ENCODE measurements at regions not wholly inside any gene's neighbourhood (a gene's known extent, or its start where the extent isn't known, plus 50 kb on each side); places are given as distances from the start of the nearest gene placed in this dataset.
"Not testable (repeated sequence)": the region's sequence is repeated elsewhere in the genome, so short reads cannot be mapped to it uniquely, and the experiment has no call there.

- 19 to 34% methylated on average over 6 of the region's 6 CpGs for WGBS, 2 donors
- Histone ChIP-seq H3K4me1 (ENCODE audit: control insufficient read depth in 5 of 5, insufficient read depth in 5 of 5, low read length in 5 of 5) (peaks cover 0 to 6% (median 0%) of the 10 kb centered on the region in 5 donors), H3K36me3 (ENCODE audit: control insufficient read depth in 4 of 4, insufficient read depth in 4 of 4, low read length in 4 of 4) (no peaks in the 10 kb centered on the region), H3K27ac (ENCODE audit: low read depth in 1 of 2, low read length in 1 of 2) (no peak overlapping the region), H3K9me3 (ENCODE audit: control insufficient read depth in 4 of 4, insufficient read depth in 3 of 4, low read length in 3 of 4) (peaks cover 0 to 3% (median 0%) of the 10 kb centered on the region in 4 donors), H3K9ac (ENCODE audit: insufficient read depth in 1 of 2, low read length in 2 of 2) (no peak overlapping the region), H3K4me3 (no peak overlapping the region), H3K27me3 (ENCODE audit: control insufficient read depth in 3 of 3, insufficient read depth in 3 of 3, low read length in 2 of 3) (no peaks in the 10 kb centered on the region)
- DNase-seq = peak in 2 of 3 donors; percentile 30 to 60
- TF ChIP-seq CTCF (IDR thresholded peaks at IDR 0.05; ENCODE audit: control extremely low read depth, extremely low read depth) = no peak
- ATAC-seq (ENCODE audit: insufficient read depth, low FRiP score) = no peak
Measured at GRCh38 chr4:108433832-108434231, 186.5 kb upstream of the RPL34 start.

GRCh38 chr4:108433394-108433793, 187.0 kb upstream of the RPL34 start:
- not testable (repeated sequence) for H3K4me3 ChIP-seq; DNase-seq; H3K27ac ChIP-seq (ENCODE audit: low read depth in 1 of 2, low read length in 1 of 2); ATAC-seq (ENCODE audit: insufficient read depth, low FRiP score); H3K4me1 ChIP-seq (ENCODE audit: control insufficient read depth in 5 of 5, insufficient read depth in 5 of 5, low read length in 5 of 5); H3K27me3 ChIP-seq (ENCODE audit: control insufficient read depth in 3 of 3, insufficient read depth in 3 of 3, low read length in 2 of 3); H3K36me3 ChIP-seq (ENCODE audit: control insufficient read depth in 4 of 4, insufficient read depth in 4 of 4, low read length in 4 of 4); H3K9ac ChIP-seq (ENCODE audit: insufficient read depth in 1 of 2, low read length in 2 of 2); H3K9me3 ChIP-seq (ENCODE audit: control insufficient read depth in 4 of 4, insufficient read depth in 3 of 4, low read length in 3 of 4)
- 68 to 75% methylated on average over 1 of the region's 1 CpG for WGBS, 2 donors

- H3K9me3 ChIP-seq (ENCODE audit: control insufficient read depth in 4 of 4, insufficient read depth in 3 of 4, low read length in 3 of 4) = peaks cover 0 to 3% (median 0%) of the 10 kb centered on the region in 4 donors
- DNase-seq = no peak
- no peak overlapping the region for H3K27ac ChIP-seq (ENCODE audit: low read depth in 1 of 2, low read length in 1 of 2)
- no peak for ATAC-seq (ENCODE audit: insufficient read depth, low FRiP score)
- H3K27me3 ChIP-seq (ENCODE audit: control insufficient read depth in 3 of 3, insufficient read depth in 3 of 3, low read length in 2 of 3) = no peaks in the 10 kb centered on the region
- H3K36me3 ChIP-seq (ENCODE audit: control insufficient read depth in 4 of 4, insufficient read depth in 4 of 4, low read length in 4 of 4) = no peaks in the 10 kb centered on the region
- no peak overlapping the region for H3K9ac ChIP-seq (ENCODE audit: insufficient read depth in 1 of 2, low read length in 2 of 2)
- no peak for TF ChIP-seq CTCF (IDR thresholded peaks at IDR 0.05; ENCODE audit: control extremely low read depth, extremely low read depth)
- WGBS, 2 donors = 85 to 94% methylated on average over 3 of the region's 3 CpGs
- no peak overlapping the region for H3K4me3 ChIP-seq
- peaks cover 0 to 6% (median 0%) of the 10 kb centered on the region in 5 donors for H3K4me1 ChIP-seq (ENCODE audit: control insufficient read depth in 5 of 5, insufficient read depth in 5 of 5, low read length in 5 of 5)
Measured at GRCh38 chr4:108432418-108432817, 188.0 kb upstream of the RPL34 start.

GRCh38 chr4:108431986-108432385, 188.4 kb upstream of the RPL34 start:
- no peaks in the 10 kb centered on the region for H3K27me3 ChIP-seq (ENCODE audit: control insufficient read depth in 3 of 3, insufficient read depth in 3 of 3, low read length in 2 of 3)
- H3K36me3 ChIP-seq (ENCODE audit: control insufficient read depth in 4 of 4, insufficient read depth in 4 of 4, low read length in 4 of 4) = no peaks in the 10 kb centered on the region
- H3K9me3 ChIP-seq (ENCODE audit: control insufficient read depth in 4 of 4, insufficient read depth in 3 of 4, low read length in 3 of 4) = peaks cover 0 to 3% (median 0%) of the 10 kb centered on the region in 4 donors
- H3K4me3 ChIP-seq = no peak overlapping the region
- 84 to 85% methylated on average over 1 of the region's 1 CpG for WGBS, 2 donors
- H3K9ac ChIP-seq (ENCODE audit: insufficient read depth in 1 of 2, low read length in 2 of 2) = no peak overlapping the region
- no peak overlapping the region for H3K27ac ChIP-seq (ENCODE audit: low read depth in 1 of 2, low read length in 1 of 2)
- no peak for TF ChIP-seq CTCF (IDR thresholded peaks at IDR 0.05; ENCODE audit: control extremely low read depth, extremely low read depth)
- H3K4me1 ChIP-seq (ENCODE audit: control insufficient read depth in 5 of 5, insufficient read depth in 5 of 5, low read length in 5 of 5) = peaks cover 0 to 6% (median 0%) of the 10 kb centered on the region in 5 donors
- DNase-seq (no peak), ATAC-seq (ENCODE audit: insufficient read depth, low FRiP score) (no peak)
